Tibial nerve (tissue), 4 donors: ENCODE measurements at regions not wholly inside any gene's neighbourhood (a gene's known extent, or its start where the extent isn't known, plus 50 kb on each side); places are given as distances from the start of the nearest gene placed in this dataset.
"Not testable (repeated sequence)": the region's sequence is repeated elsewhere in the genome, so short reads cannot be mapped to it uniquely, and the experiment has no call there.

Source experiments
- DNase-seq, 2 donors: peaks; one replicate each; pipeline ENCODE4 v3.0.0-alpha.2; 2019; ENCODE audit warnings: low spot score in 2 of 2
- H3K27ac ChIP-seq, 4 donors: fragments of 200-600 bp; sonication (generic) in 3 of 4; one replicate each; pipeline ENCODE4 v1.5.1; 2017 to 2019; ENCODE audit warnings: mild to moderate bottlenecking in 1 of 4
- H3K27me3 ChIP-seq, 2 donors: fragments of 200-600 bp; sonication (generic) in 1 of 2; one replicate each; pipeline versions ENCODE4 v1.5.1 to v1.6.0; 2017 to 2019
- H3K36me3 ChIP-seq, 3 donors: fragments of 200-600 bp; sonication (generic); one replicate each; pipeline ENCODE4 v1.5.1; 2018 to 2019
- H3K4me1 ChIP-seq, 4 donors: fragments of 200-600 bp; sonication (generic) in 3 of 4; one replicate each; pipeline ENCODE4 v1.5.1; 2017 to 2019
- H3K4me3 ChIP-seq, 4 donors: fragments of 200-600 bp; sonication (generic) in 3 of 4; one replicate each; pipeline ENCODE4 v1.5.1; 2017 to 2019; ENCODE audit warnings: mild to moderate bottlenecking in 1 of 4, moderate library complexity in 1 of 4
- H3K9me3 ChIP-seq, 4 donors: fragments of 200-600 bp; sonication (generic) in 3 of 4; one replicate each; pipeline ENCODE4 v1.5.1; 2017 to 2019
- EP300 ChIP-seq, 2 donors: sonication (generic); formaldehyde crosslinking; IDR thresholded peaks; one replicate each; pipeline ENCODE4 v1.6.1; 2017; ENCODE audit warnings: antibody characterized with exemption in 2 of 2, mild to moderate bottlenecking in 1 of 2
- POLR2A ChIP-seq, 2 donors: fragments of 450-650 bp; IDR thresholded peaks; one replicate each; pipeline ENCODE4 v1.6.1; 2017; ENCODE audit warnings: antibody characterized with exemption in 2 of 2, mild to moderate bottlenecking in 2 of 2, moderate library complexity in 2 of 2
- WGBS, 2 donors: methylation state at CpG; one replicate each; pipeline ENCODE4 v1.1.5; 2018; 5-methylcytosine and 5-hydroxymethylcytosine counted together
- TF ChIP-seq, protein P1 (sequence below), 5 experiments: fragments of 200-600 bp in 3 of 5; fragments of 450-650 bp in 2 of 5; sonication (generic) in 3 of 5; IDR thresholded peaks; one replicate each; pipeline ENCODE4 v1.5.1; 2016 to 2019; ENCODE audit warnings: antibody characterized with exemption in 5 of 5, mild to moderate bottlenecking in 3 of 5, moderate library complexity in 2 of 5

DNA sequence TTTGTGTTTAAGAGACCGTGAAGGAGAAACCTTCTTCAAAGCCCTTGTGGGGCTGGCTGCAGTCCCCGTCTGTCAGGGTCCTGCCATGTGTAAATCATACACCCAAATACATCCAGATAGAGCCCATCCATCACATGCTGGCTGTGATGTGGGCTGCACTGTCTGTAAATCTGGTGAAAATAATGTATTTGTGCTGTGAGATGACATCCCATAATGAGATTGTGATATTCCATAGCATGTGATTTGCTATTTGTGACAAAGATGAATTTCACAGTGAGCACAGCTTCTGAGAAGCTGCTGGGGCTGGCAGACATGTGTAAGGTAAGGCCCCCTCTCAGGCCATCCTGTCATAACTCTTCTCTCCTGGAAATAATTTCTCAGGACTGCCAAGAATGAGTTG is 114.3 kb upstream of the MB21D2 start:
- H3K4me1 ChIP-seq = no peaks in the 10 kb centered on the region
- no peak for TF ChIP-seq POLR2A (IDR thresholded peaks at IDR 0.05)
- H3K9me3 ChIP-seq = no peaks in the 10 kb centered on the region
- no peaks in the 10 kb centered on the region for H3K36me3 ChIP-seq
- WGBS, 2 donors = 54 to 75% methylated on average over 2 of the region's 2 CpGs
- DNase-seq = no peak
- H3K27ac ChIP-seq = no peak overlapping the region
- H3K4me3 ChIP-seq = no peak overlapping the region
- peaks cover 0 to 3% of the 10 kb centered on the region in 2 donors for H3K27me3 ChIP-seq

DNA sequence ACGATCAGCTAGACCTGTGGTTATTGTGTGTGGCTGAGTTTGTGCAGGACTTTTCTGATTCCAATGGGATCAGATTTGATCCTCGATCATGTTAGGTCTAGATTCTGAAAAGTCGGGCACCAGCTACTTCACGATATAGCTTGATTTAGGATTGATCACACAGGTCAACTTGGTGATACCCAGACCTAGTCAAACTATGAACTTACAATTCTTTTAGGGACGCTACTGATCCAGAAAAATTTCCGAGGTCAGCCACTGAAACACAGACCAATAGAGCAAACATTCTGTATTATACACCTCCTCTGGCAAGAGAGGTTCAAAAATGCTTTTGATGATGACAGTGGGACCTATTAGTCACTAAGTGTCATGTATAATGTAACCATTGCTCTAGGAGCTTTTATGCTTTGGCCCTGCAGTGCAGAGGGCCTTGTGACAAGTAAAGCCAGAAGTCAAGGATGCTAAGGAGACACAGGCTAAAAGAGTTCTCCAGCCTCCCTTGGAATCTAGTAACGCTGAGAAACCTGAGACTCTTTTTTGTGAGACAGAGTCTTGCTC is 115.6 kb upstream of the MB21D2 start:
- H3K4me3 ChIP-seq = no peak overlapping the region
- H3K27ac ChIP-seq = no peak overlapping the region
- TF ChIP-seq EP300 (IDR thresholded peaks at IDR 0.05) (no peak), POLR2A (IDR thresholded peaks at IDR 0.05) (no peak)
- TF ChIP-seq, protein P1, sequence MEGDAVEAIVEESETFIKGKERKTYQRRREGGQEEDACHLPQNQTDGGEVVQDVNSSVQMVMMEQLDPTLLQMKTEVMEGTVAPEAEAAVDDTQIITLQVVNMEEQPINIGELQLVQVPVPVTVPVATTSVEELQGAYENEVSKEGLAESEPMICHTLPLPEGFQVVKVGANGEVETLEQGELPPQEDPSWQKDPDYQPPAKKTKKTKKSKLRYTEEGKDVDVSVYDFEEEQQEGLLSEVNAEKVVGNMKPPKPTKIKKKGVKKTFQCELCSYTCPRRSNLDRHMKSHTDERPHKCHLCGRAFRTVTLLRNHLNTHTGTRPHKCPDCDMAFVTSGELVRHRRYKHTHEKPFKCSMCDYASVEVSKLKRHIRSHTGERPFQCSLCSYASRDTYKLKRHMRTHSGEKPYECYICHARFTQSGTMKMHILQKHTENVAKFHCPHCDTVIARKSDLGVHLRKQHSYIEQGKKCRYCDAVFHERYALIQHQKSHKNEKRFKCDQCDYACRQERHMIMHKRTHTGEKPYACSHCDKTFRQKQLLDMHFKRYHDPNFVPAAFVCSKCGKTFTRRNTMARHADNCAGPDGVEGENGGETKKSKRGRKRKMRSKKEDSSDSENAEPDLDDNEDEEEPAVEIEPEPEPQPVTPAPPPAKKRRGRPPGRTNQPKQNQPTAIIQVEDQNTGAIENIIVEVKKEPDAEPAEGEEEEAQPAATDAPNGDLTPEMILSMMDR (IDR thresholded peaks at IDR 0.05) = no peak
- no peak for DNase-seq
- H3K27me3 ChIP-seq = peaks cover 0 to 3% of the 10 kb centered on the region in 2 donors
- WGBS, 2 donors = 84 to 86% methylated on average over 7 of the region's 7 CpGs
- no peaks in the 10 kb centered on the region for H3K9me3 ChIP-seq
- no peaks in the 10 kb centered on the region for H3K36me3 ChIP-seq
- H3K4me1 ChIP-seq = no peaks in the 10 kb centered on the region

DNA sequence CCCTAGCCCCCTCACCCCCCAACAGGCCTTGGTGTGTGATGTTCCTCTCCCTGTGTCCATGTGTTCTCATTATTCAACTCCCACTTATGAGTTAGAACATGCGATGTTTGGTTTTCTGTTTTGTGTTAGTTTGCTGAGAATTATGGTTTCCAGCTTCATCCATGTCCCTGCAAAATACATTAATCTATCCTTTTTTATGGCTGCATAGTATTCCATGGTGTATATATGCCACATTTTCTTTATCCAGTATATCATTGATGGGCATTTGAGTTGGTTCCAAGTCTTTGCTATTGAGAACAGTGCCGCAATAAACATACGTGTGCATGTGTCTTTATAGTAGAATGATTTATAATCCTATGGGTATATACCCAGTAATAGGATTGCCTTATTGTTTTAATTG is 120.2 kb upstream of the MB21D2 start:
- DNase-seq = not testable (repeated sequence)
- 97 to 98% methylated on average over 3 of the region's 3 CpGs for WGBS, 2 donors

DNA sequence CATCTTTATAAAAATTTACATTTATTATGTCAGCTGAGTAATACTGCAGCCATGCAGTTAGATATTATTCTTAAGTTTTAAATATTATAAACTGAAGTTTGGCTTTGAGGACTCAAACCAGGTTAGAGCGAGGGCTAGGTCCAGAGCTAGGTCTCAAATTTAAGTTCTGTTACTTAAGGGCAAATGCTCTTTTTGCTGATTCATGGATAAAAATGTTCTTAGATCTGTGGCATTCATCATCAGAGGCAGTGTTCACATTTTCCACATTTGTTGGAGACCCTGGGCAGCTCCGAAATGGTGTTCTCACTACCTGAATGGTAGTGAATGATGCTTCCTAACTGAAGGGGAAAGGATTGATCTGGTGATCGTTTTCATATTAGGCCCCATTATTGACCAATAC is 121.4 kb upstream of the MB21D2 start:
- no peak for TF ChIP-seq EP300 (IDR thresholded peaks at IDR 0.05)
- TF ChIP-seq, protein P1 (IDR thresholded peaks at IDR 0.05) = no peak
- TF ChIP-seq POLR2A (IDR thresholded peaks at IDR 0.05) = no peak
- 90 to 96% methylated on average over 3 of the region's 3 CpGs for WGBS, 2 donors

More for the DNA sequence above, 120.2 kb upstream of the MB21D2 start:
- H3K27ac ChIP-seq, H3K27me3 ChIP-seq, H3K4me3 ChIP-seq, H3K4me1 ChIP-seq, H3K9me3 ChIP-seq, H3K36me3 ChIP-seq: not testable (repeated sequence)

DNA sequence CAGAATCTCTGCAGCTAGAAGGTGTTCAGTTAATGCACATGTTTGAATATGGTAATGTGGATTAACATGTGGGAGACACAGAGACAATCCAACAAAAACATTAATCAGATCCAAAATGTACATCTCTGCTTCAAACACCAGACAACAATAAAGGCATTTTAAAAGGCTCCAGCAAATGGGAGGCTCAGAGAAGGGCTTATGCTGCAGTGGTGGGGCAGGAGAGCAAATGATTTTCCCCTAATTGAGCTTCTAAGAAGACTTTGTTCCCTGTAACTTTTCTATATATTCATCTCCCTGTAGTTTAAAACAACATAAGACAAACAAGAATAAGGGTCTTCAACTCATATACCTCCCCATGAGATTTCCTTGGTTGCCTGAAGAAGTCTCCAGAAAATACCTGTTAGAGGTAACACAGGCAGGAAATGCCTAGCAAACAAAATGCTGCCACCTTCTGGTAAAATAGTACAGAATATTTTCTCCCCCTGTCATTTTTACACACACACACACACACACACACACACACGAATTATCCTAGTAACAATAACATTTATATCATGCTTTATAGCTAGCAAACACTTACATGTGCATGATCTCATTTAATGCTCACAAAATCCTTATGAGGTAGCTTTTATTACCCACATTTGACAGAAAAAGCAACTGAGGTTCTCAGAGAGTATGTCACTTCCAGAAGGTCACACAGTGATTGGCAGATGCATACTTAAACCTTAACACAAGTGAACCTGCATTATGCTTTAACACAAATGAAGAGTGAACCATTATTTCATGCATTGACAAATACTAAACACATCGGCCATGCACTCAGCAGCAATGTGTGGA is 123.4 kb upstream of the MB21D2 start:
- Histone ChIP-seq H3K4me1 (peaks cover 0 to 3% (median 0%) of the 10 kb centered on the region in 4 donors), H3K27me3 (no peaks in the 10 kb centered on the region), H3K36me3 (no peaks in the 10 kb centered on the region), H3K9me3 (no peaks in the 10 kb centered on the region), H3K27ac (no peak overlapping the region), H3K4me3 (no peak overlapping the region)
- TF ChIP-seq EP300 (IDR thresholded peaks at IDR 0.05) = no peak
- no peak for TF ChIP-seq POLR2A (IDR thresholded peaks at IDR 0.05)
- TF ChIP-seq, protein P1 (IDR thresholded peaks at IDR 0.05) = peak in 4 of 5 experiments; percentile 26 to 62 (median 46)
- WGBS, 2 donors = 25 to 31% methylated on average over 2 of the region's 2 CpGs
- peak in 1 of 2 donors; percentile 5 for DNase-seq

More for the DNA sequence above, 121.4 kb upstream of the MB21D2 start:
- Histone ChIP-seq H3K4me3 (no peak overlapping the region), H3K36me3 (no peaks in the 10 kb centered on the region), H3K9me3 (no peaks in the 10 kb centered on the region), H3K27ac (no peak overlapping the region), H3K4me1 (peaks cover 0 to 3% (median 0%) of the 10 kb centered on the region in 4 donors), H3K27me3 (no peaks in the 10 kb centered on the region)
- no peak for DNase-seq

DNA sequence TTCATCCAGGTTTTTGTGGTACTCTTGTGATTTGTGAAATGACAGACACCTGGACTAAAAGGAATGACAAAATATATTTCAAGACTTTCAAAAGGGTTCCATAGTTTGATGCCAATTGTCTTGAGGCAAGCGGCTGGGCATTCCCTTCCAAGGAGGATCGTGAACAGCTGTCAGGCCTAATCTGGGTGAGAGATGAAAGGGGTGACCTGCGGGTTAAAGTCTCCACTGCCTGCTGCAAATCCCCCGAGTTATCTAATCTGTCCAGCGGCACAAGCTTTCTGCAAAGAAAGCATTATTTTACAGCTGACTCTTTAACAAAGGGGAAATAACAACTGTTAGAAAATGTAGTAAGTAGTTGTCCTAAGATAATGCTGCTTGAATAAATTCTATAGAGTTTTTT is 128.7 kb upstream of the MB21D2 start:
- Histone ChIP-seq H3K9me3 (no peaks in the 10 kb centered on the region), H3K27me3 (no peaks in the 10 kb centered on the region), H3K4me1 (peaks cover 0 to under 1% (median 0%) of the 10 kb centered on the region in 4 donors), H3K36me3 (no peaks in the 10 kb centered on the region), H3K27ac (no peak overlapping the region), H3K4me3 (no peak overlapping the region)
- no peak for DNase-seq
- TF ChIP-seq, protein P1 (IDR thresholded peaks at IDR 0.05) = no peak
- TF ChIP-seq POLR2A (IDR thresholded peaks at IDR 0.05) (no peak), EP300 (IDR thresholded peaks at IDR 0.05) (no peak)
- 54 to 58% methylated on average over 5 of the region's 5 CpGs for WGBS, 2 donors

DNA sequence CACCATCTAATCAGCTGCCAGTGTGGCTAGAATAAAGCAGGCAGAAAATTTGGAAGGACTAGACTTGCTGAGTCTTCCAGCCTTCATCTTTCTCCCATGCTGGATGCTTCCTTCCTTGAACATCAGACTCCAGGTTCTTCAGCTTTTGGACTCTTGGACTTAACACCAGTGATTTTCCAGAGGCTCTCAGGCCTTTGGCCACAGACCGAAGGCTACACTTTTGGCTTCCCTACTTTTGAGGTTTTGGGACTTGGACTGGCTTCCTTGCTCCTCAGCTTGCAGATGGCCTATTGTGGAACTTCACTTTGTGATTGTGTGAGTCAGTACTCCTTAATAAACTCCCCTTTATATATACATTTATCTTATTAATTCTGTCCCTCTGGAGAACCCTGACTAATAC is 129.8 kb upstream of the MB21D2 start:
- DNase-seq, H3K36me3 ChIP-seq, H3K9me3 ChIP-seq, H3K27me3 ChIP-seq, H3K4me3 ChIP-seq, H3K27ac ChIP-seq, H3K4me1 ChIP-seq: not testable (repeated sequence)
- 57 to 74% methylated on average over 1 of the region's 1 CpG for WGBS, 2 donors
